Naive B cell (primary cell): ENCODE measurements at regions not wholly inside any gene's neighbourhood (a gene's known extent, or its start where the extent isn't known, plus 50 kb on each side); places are given as distances from the start of the nearest gene placed in this dataset.

Source experiments
- ATAC-seq, 2 donors: fragments of 150-1000 bp; cut with Tn5 transposase; 2 replicates each; pipeline ENCODE4 v1.10.0; 2021; ENCODE audit warnings: low read depth in 2 of 2, mild to moderate bottlenecking in 2 of 2, moderate library complexity in 2 of 2
- DNase-seq: peaks from one replicate; pipeline ENCODE4 v3.0.0; 2022
- H3K27ac Mint-ChIP-seq, 6 donors: one replicate each; pipeline ENCODE4 v1.8.0; 2020 to 2022; ENCODE audit warnings: mild to moderate bottlenecking in 6 of 6, mixed read lengths in 6 of 6, moderate library complexity in 5 of 6, inconsistent platforms in 2 of 6
- H3K27me3 Mint-ChIP-seq, 3 donors: one replicate each; pipeline ENCODE4 v1.8.0; 2021 to 2022; ENCODE audit warnings: mixed read lengths in 3 of 3, mild to moderate bottlenecking in 1 of 3
- H3K36me3 Mint-ChIP-seq, 2 donors: one replicate each; pipeline ENCODE4 v1.8.0; 2020 to 2022; ENCODE audit warnings: mixed read lengths in 2 of 2, inconsistent platforms in 1 of 2, mild to moderate bottlenecking in 1 of 2
- H3K4me1 Mint-ChIP-seq, 3 donors: one replicate each; pipeline ENCODE4 v1.8.0; 2020 to 2022; ENCODE audit warnings: mixed read lengths in 3 of 3, inconsistent platforms in 1 of 3, mild to moderate bottlenecking in 1 of 3, moderate library complexity in 1 of 3
- H3K4me3 Mint-ChIP-seq, 8 donors: one replicate each; pipeline ENCODE4 v1.8.0; 2020 to 2022; ENCODE audit warnings: mild to moderate bottlenecking in 8 of 8, mixed read lengths in 8 of 8, moderate library complexity in 8 of 8, inconsistent platforms in 2 of 8
- H3K9me3 Mint-ChIP-seq, 7 donors: one replicate each; pipeline ENCODE4 v1.8.0; 2020 to 2022; ENCODE audit warnings: mixed read lengths in 7 of 7, mild to moderate bottlenecking in 5 of 7, inconsistent platforms in 2 of 7, moderate library complexity in 1 of 7

- peaks cover 0 to 3% (median 3%) of the 10 kb centered on the region in 3 donors for H3K27me3 Mint-ChIP-seq
- H3K9me3 Mint-ChIP-seq, result peaks cover 0 to 5% (median 3%) of the 10 kb centered on the region in 7 donors
- H3K4me3 Mint-ChIP-seq, result no peak overlapping the region
- H3K27ac Mint-ChIP-seq, result no peak overlapping the region
- peaks cover 0 to 3% (median 2%) of the 10 kb centered on the region in 3 donors for H3K4me1 Mint-ChIP-seq
- H3K36me3 Mint-ChIP-seq, result no peaks in the 10 kb centered on the region
- DNase-seq (no peak), ATAC-seq (no peak)
Observed at GRCh38 chr10:30756896-30757295, 127.3 kb upstream of the LYZL2 start.

GRCh38 chr10:30756151-30756550, 126.6 kb upstream of the LYZL2 start:
- Mint-ChIP-seq H3K27me3 (peaks cover 0 to 10% (median 8%) of the 10 kb centered on the region in 3 donors), H3K36me3 (no peaks in the 10 kb centered on the region), H3K9me3 (peaks cover 0 to 4% (median under 1%) of the 10 kb centered on the region in 7 donors), H3K27ac (no peak overlapping the region), H3K4me1 (peaks cover 0 to 6% (median 4%) of the 10 kb centered on the region in 3 donors), H3K4me3 (no peak overlapping the region)
- no peak for ATAC-seq
- no peak for DNase-seq

GRCh38 chr10:30755441-30755953, 125.9 kb upstream of the LYZL2 start:
- ATAC-seq (no peak), DNase-seq (no peak)
- Mint-ChIP-seq H3K4me1 (peaks cover 0 to 6% (median 4%) of the 10 kb centered on the region in 3 donors), H3K4me3 (no peak overlapping the region), H3K36me3 (no peaks in the 10 kb centered on the region), H3K27ac (no peak overlapping the region), H3K27me3 (peaks cover 0 to 12% (median 10%) of the 10 kb centered on the region in 3 donors), H3K9me3 (peaks cover 0 to 4% (median 0%) of the 10 kb centered on the region in 7 donors)

- H3K9me3 Mint-ChIP-seq, result peaks cover 0 to 4% (median 0%) of the 10 kb centered on the region in 7 donors
- H3K36me3 Mint-ChIP-seq, result no peaks in the 10 kb centered on the region
- no peak overlapping the region for H3K4me3 Mint-ChIP-seq
- no peak for ATAC-seq
- no peak overlapping the region for H3K27ac Mint-ChIP-seq
- no peak for DNase-seq
- H3K4me1 Mint-ChIP-seq, result peaks cover 0 to 6% (median 4%) of the 10 kb centered on the region in 3 donors
- peaks cover 4 to 23% (median 17%) of the 10 kb centered on the region in 3 donors for H3K27me3 Mint-ChIP-seq
Observed at GRCh38 chr10:30752481-30752881, 122.9 kb upstream of the LYZL2 start.

GRCh38 chr10:30751678-30752331, 122.3 kb upstream of the LYZL2 start:
- Mint-ChIP-seq H3K4me1 (peaks cover 0 to 6% (median 4%) of the 10 kb centered on the region in 3 donors), H3K27me3 (peaks cover 4 to 23% (median 17%) of the 10 kb centered on the region in 3 donors), H3K9me3 (peaks cover 0 to 4% (median 0%) of the 10 kb centered on the region in 7 donors), H3K4me3 (peak overlapping the region in 1 of 8 donors; percentile 51), H3K27ac (peak overlapping the region in 1 of 6 donors; percentile 36), H3K36me3 (no peaks in the 10 kb centered on the region)
- DNase-seq (peak; percentile 52), ATAC-seq (peak in 1 of 2 donors; percentile 93)

GRCh38 chr10:30750971-30751677, 121.6 kb upstream of the LYZL2 start:
- Mint-ChIP-seq H3K27ac (no peak overlapping the region), H3K36me3 (no peaks in the 10 kb centered on the region), H3K9me3 (no peaks in the 10 kb centered on the region), H3K4me3 (peak overlapping the region in 1 of 8 donors; percentile 51), H3K27me3 (peaks cover 4 to 23% (median 17%) of the 10 kb centered on the region in 3 donors), H3K4me1 (peaks cover 0 to 6% (median 4%) of the 10 kb centered on the region in 3 donors)
- DNase-seq (no peak), ATAC-seq (no peak)

GRCh38 chr10:30749385-30749784, 119.8 kb upstream of the LYZL2 start:
- Mint-ChIP-seq H3K4me1 (peaks cover 0 to 6% (median 4%) of the 10 kb centered on the region in 3 donors), H3K4me3 (no peak overlapping the region), H3K27me3 (peaks cover 4 to 23% (median 17%) of the 10 kb centered on the region in 3 donors), H3K27ac (no peak overlapping the region), H3K36me3 (no peaks in the 10 kb centered on the region), H3K9me3 (no peaks in the 10 kb centered on the region)
- ATAC-seq, result no peak
- DNase-seq, result no peak

GRCh38 chr10:30748152-30748973, 118.8 kb upstream of the LYZL2 start:
- peak overlapping the region in 1 of 6 donors; percentile 42 for H3K27ac Mint-ChIP-seq
- peaks cover 0 to 6% (median 4%) of the 10 kb centered on the region in 3 donors for H3K4me1 Mint-ChIP-seq
- no peaks in the 10 kb centered on the region for H3K9me3 Mint-ChIP-seq
- peaks cover 4 to 23% (median 17%) of the 10 kb centered on the region in 3 donors for H3K27me3 Mint-ChIP-seq
- ATAC-seq (no peak), DNase-seq (no peak)
- no peak overlapping the region for H3K4me3 Mint-ChIP-seq
- H3K36me3 Mint-ChIP-seq, result no peaks in the 10 kb centered on the region

- ATAC-seq, result no peak
- no peak for DNase-seq
- Mint-ChIP-seq H3K27me3 (peaks cover 4 to 23% (median 17%) of the 10 kb centered on the region in 3 donors), H3K27ac (no peak overlapping the region), H3K4me3 (no peak overlapping the region), H3K36me3 (no peaks in the 10 kb centered on the region), H3K4me1 (peaks cover 0 to 9% (median 5%) of the 10 kb centered on the region in 3 donors), H3K9me3 (no peaks in the 10 kb centered on the region)
Observed at GRCh38 chr10:30747633-30748032, 118.1 kb upstream of the LYZL2 start.

- no peak for ATAC-seq
- H3K4me3 Mint-ChIP-seq, result no peak overlapping the region
- no peak overlapping the region for H3K27ac Mint-ChIP-seq
- H3K4me1 Mint-ChIP-seq, result peaks cover 0 to 12% (median 5%) of the 10 kb centered on the region in 3 donors
- peaks cover 4 to 12% (median 9%) of the 10 kb centered on the region in 3 donors for H3K27me3 Mint-ChIP-seq
- DNase-seq, result no peak
- no peaks in the 10 kb centered on the region for H3K9me3 Mint-ChIP-seq
- no peaks in the 10 kb centered on the region for H3K36me3 Mint-ChIP-seq
Observed at GRCh38 chr10:30745953-30746352, 116.4 kb upstream of the LYZL2 start.

GRCh38 chr10:30744106-30744505, 114.6 kb upstream of the LYZL2 start:
- no peak for ATAC-seq
- Mint-ChIP-seq H3K27ac (no peak overlapping the region), H3K27me3 (no peaks in the 10 kb centered on the region), H3K4me1 (peaks cover 0 to 12% (median 5%) of the 10 kb centered on the region in 3 donors), H3K4me3 (no peak overlapping the region), H3K9me3 (peaks cover 0 to 4% (median 0%) of the 10 kb centered on the region in 7 donors), H3K36me3 (no peaks in the 10 kb centered on the region)
- no peak for DNase-seq

- Mint-ChIP-seq H3K9me3 (peaks cover 0 to 4% (median 0%) of the 10 kb centered on the region in 7 donors), H3K4me3 (no peak overlapping the region), H3K27me3 (no peaks in the 10 kb centered on the region), H3K4me1 (peaks cover 0 to 12% (median 5%) of the 10 kb centered on the region in 3 donors), H3K27ac (no peak overlapping the region), H3K36me3 (no peaks in the 10 kb centered on the region)
- ATAC-seq (no peak), DNase-seq (no peak)
Observed at GRCh38 chr10:30743586-30743985, 114.0 kb upstream of the LYZL2 start.

GRCh38 chr10:30742471-30742870, 112.9 kb upstream of the LYZL2 start:
- Mint-ChIP-seq H3K27me3 (no peaks in the 10 kb centered on the region), H3K36me3 (no peaks in the 10 kb centered on the region), H3K4me1 (peaks cover 0 to 12% (median 5%) of the 10 kb centered on the region in 3 donors), H3K9me3 (peaks cover 0 to 4% (median 0%) of the 10 kb centered on the region in 7 donors), H3K4me3 (no peak overlapping the region), H3K27ac (peak overlapping the region in 1 of 6 donors; percentile 2)
- no peak for DNase-seq
- peak in 1 of 2 donors; percentile 47 for ATAC-seq
